Activated CD8-positive, alpha-beta T cell treated with anti-CD3 and anti-CD28 coated beads for 36 hours (primary cell): ENCODE measurements at regions not wholly inside any gene's neighbourhood (a gene's known extent, or its start where the extent isn't known, plus 50 kb on each side); places are given as distances from the start of the nearest gene placed in this dataset.

Source experiments
- ATAC-seq: fragments of 200-7000 bp; cut with Tn5 transposase; one replicate; pipeline ENCODE4 v1.10.0; 2021; ENCODE audit warnings: mild to moderate bottlenecking, moderate library complexity
- CTCF ChIA-PET: fragments of 350-600 bp; sonication (Branson Sonifier 250); formaldehyde crosslinking; loops from one replicate; lab custom pipeline; 2021; ENCODE audit warnings: antibody characterized with exemption; lab: Charles Lee
- POLR2A ChIA-PET: fragments of 350-600 bp; sonication (Branson Sonifier 250); formaldehyde crosslinking; loops from one replicate; lab custom pipeline; 2021; ENCODE audit warnings: antibody characterized with exemption; lab: Charles Lee
- DNase-seq: peaks from one replicate; pipeline ENCODE4 v3.0.0-alpha.2; 2020
- H3K27ac Mint-ChIP-seq: one replicate; pipeline ENCODE4 v1.8.0; 2021; ENCODE audit warnings: mild to moderate bottlenecking, mixed read lengths
- H3K27me3 Mint-ChIP-seq: one replicate; pipeline ENCODE4 v1.8.0; 2021; ENCODE audit warnings: mixed read lengths
- H3K36me3 Mint-ChIP-seq: one replicate; pipeline ENCODE4 v1.8.0; 2021; ENCODE audit warnings: low read depth, mixed read lengths
- H3K4me1 Mint-ChIP-seq: one replicate; pipeline ENCODE4 v1.8.0; 2021; ENCODE audit warnings: low read depth, mixed read lengths
- H3K4me3 Mint-ChIP-seq: one replicate; pipeline ENCODE4 v1.8.0; 2021; ENCODE audit warnings: mild to moderate bottlenecking, moderate library complexity, mixed read lengths
- H3K9me3 Mint-ChIP-seq: one replicate; pipeline ENCODE4 v1.8.0; 2021; ENCODE audit warnings: mixed read lengths
- CTCF ChIP-seq: fragments of 200-600 bp; IDR thresholded peaks from one replicate; pipeline ENCODE4 v1.8.0; 2022; ENCODE audit warnings: antibody characterized with exemption, mild to moderate bottlenecking
- intact Hi-C: fragments of 100-400 bp; cut with micrococcal nuclease; formaldehyde crosslinking; loops from one replicate; pipeline ENCODE4 v1.10.0; 2022

- DNase-seq (no peak), ATAC-seq (no peak)
- Mint-ChIP-seq H3K27me3 (peaks cover 37% of the 10 kb centered on the region), H3K4me1 (peaks cover 7% of the 10 kb centered on the region), H3K9me3 (no peaks in the 10 kb centered on the region), H3K36me3 (no peaks in the 10 kb centered on the region), H3K4me3 (no peak overlapping the region), H3K27ac (no peak overlapping the region)
- intact Hi-C loops, result no loop called here
- TF ChIP-seq CTCF, result peak; percentile 41
- CTCF ChIA-PET, result interaction anchor here (1.2 kb wide), 1 partner anchor 9 kb away, joined by 3 read pairs; no protein-coding TSS in a partner anchor
- POLR2A ChIA-PET, result no interaction called here
Measured at GRCh38 chr6:16969699-16970655, 131.9 kb upstream of the STMND1 start.

GRCh38 chr6:16968101-16968500 lies 133.7 kb upstream of the STMND1 start:
- CTCF ChIA-PET, result interaction anchor here (1.0 to 3.1 kb wide), 3 partner anchors 112 to 456 kb away, joined by 3 to 9 read pairs (median 3); no protein-coding TSS in a partner anchor
- no peak for DNase-seq
- no peaks in the 10 kb centered on the region for H3K9me3 Mint-ChIP-seq

GRCh38 chr6:16967470-16967817 lies 134.4 kb upstream of the STMND1 start:
- H3K4me1 Mint-ChIP-seq, result peaks cover 7% of the 10 kb centered on the region
- H3K36me3 Mint-ChIP-seq, result no peaks in the 10 kb centered on the region
- no peak overlapping the region for H3K4me3 Mint-ChIP-seq
- DNase-seq (no peak), ATAC-seq (no peak)
- ChIA-PET POLR2A (interaction anchor here (0.6 kb wide), 1 partner anchor 1460 kb away, joined by 4 read pairs; no protein-coding TSS in a partner anchor), CTCF (interaction anchor here (1.2 to 3.2 kb wide), 3 partner anchors 111 to 635 kb away, joined by 3 to 14 read pairs (median 9); no protein-coding TSS in a partner anchor)
- H3K27me3 Mint-ChIP-seq, result peaks cover 29% of the 10 kb centered on the region
- H3K9me3 Mint-ChIP-seq, result no peaks in the 10 kb centered on the region
- TF ChIP-seq CTCF, result no peak
- intact Hi-C loops, result no loop called here
- no peak overlapping the region for H3K27ac Mint-ChIP-seq

More at GRCh38 chr6:16968101-16968500, 133.7 kb upstream of the STMND1 start:
- Mint-ChIP-seq H3K27ac (no peak overlapping the region), H3K4me3 (no peak overlapping the region), H3K4me1 (peaks cover 10% of the 10 kb centered on the region), H3K36me3 (no peaks in the 10 kb centered on the region), H3K27me3 (peaks cover 30% of the 10 kb centered on the region)
- ATAC-seq, result no peak
- POLR2A ChIA-PET, result no interaction called here
- no peak for TF ChIP-seq CTCF
- intact Hi-C loops, result no loop called here

GRCh38 chr6:16966791-16967469 lies 134.9 kb upstream of the STMND1 start:
- Mint-ChIP-seq H3K4me1 (peaks cover 12% of the 10 kb centered on the region), H3K27me3 (peaks cover 29% of the 10 kb centered on the region), H3K27ac (no peak overlapping the region), H3K9me3 (no peaks in the 10 kb centered on the region), H3K36me3 (no peaks in the 10 kb centered on the region), H3K4me3 (no peak overlapping the region)
- DNase-seq (no peak), ATAC-seq (no peak)
- ChIA-PET POLR2A (interaction anchor here (0.6 kb wide), 1 partner anchor 1459 kb away, joined by 4 read pairs; no protein-coding TSS in a partner anchor), CTCF (interaction anchor here (1.2 to 3.2 kb wide), 4 partner anchors 9 to 634 kb away, joined by 3 to 14 read pairs (median 6); no protein-coding TSS in a partner anchor)
- intact Hi-C loops, result no loop called here
- TF ChIP-seq CTCF, result no peak
